Inflammatory macrophage treated with lipopolysaccharide for 4 hours (primary cell): ENCODE measurements at regions not wholly inside any gene's neighbourhood (a gene's known extent, or its start where the extent isn't known, plus 50 kb on each side); places are given as distances from the start of the nearest gene placed in this dataset.

Source experiments
- DNase-seq: peaks from one replicate; pipeline ENCODE4 v3.0.0-alpha.2; 2020

GRCh38 chr1:193613041-193613440, 426.6 kb upstream of the B3GALT2 start:
- no peak for DNase-seq

GRCh38 chr1:193609592-193609991, 423.2 kb upstream of the B3GALT2 start:
- no peak for DNase-seq

- DNase-seq, result no peak
Measured at GRCh38 chr1:193607787-193608186, 421.4 kb upstream of the B3GALT2 start.

- DNase-seq, result no peak
Measured at GRCh38 chr1:193606035-193606434, 419.6 kb upstream of the B3GALT2 start.

- no peak for DNase-seq
Measured at GRCh38 chr1:193602705-193603104, 416.3 kb upstream of the B3GALT2 start.

GRCh38 chr1:193593147-193593885, 406.9 kb upstream of the B3GALT2 start:
- DNase-seq, result peak; percentile 41

- DNase-seq, result peak; percentile 22
Measured at GRCh38 chr1:193592317-193592716, 405.9 kb upstream of the B3GALT2 start.

- no peak for DNase-seq
Measured at GRCh38 chr1:193590102-193590501, 403.7 kb upstream of the B3GALT2 start.

GRCh38 chr1:193589597-193590040, 403.2 kb upstream of the B3GALT2 start:
- no peak for DNase-seq

- no peak for DNase-seq
Measured at GRCh38 chr1:193588311-193589082, 402.1 kb upstream of the B3GALT2 start.

- DNase-seq, result no peak
Measured at GRCh38 chr1:193584731-193585239, 398.4 kb upstream of the B3GALT2 start.

GRCh38 chr1:193581341-193581740, 394.9 kb upstream of the B3GALT2 start:
- DNase-seq, result no peak

- DNase-seq, result no peak
Measured at GRCh38 chr1:193580419-193580818, 394.0 kb upstream of the B3GALT2 start.

GRCh38 chr1:193579323-193579722, 392.9 kb upstream of the B3GALT2 start:
- no peak for DNase-seq

- no peak for DNase-seq
Measured at GRCh38 chr1:193574913-193575312, 388.5 kb upstream of the B3GALT2 start.

GRCh38 chr1:193569983-193570269, 383.5 kb upstream of the B3GALT2 start:
- DNase-seq, result no peak

- DNase-seq, result peak; percentile 40
Measured at GRCh38 chr1:193569096-193569982, 382.9 kb upstream of the B3GALT2 start.

GRCh38 chr1:193568512-193568911, 382.1 kb upstream of the B3GALT2 start:
- peak; percentile 41 for DNase-seq

GRCh38 chr1:193567937-193568336, 381.5 kb upstream of the B3GALT2 start:
- DNase-seq, result no peak

- no peak for DNase-seq
Measured at GRCh38 chr1:193566735-193567134, 380.3 kb upstream of the B3GALT2 start.

- DNase-seq, result no peak
Measured at GRCh38 chr1:193565971-193566577, 379.7 kb upstream of the B3GALT2 start.

GRCh38 chr1:193562121-193562520, 375.7 kb upstream of the B3GALT2 start:
- DNase-seq, result no peak
